ENCODE measurements at regions not wholly inside any gene's neighbourhood (a gene's known extent, or its start where the extent isn't known, plus 50 kb on each side); places are given as distances from the start of the nearest gene placed in this dataset.

GRCh38 chr4:111869339-111869738, 275.9 kb upstream of the FAM241A start:
- POLR2A ChIA-PET: no interaction called here
- Histone ChIP-seq H3K79me2 (ENCODE audit: control insufficient read depth, insufficient read depth, low read length) (no peaks in the 10 kb centered on the region), H3K9ac (replicated peaks; ENCODE audit: extremely low read depth, insufficient read depth, low read length) (no peak overlapping the region), H3K9me1 (replicated peaks; ENCODE audit: control insufficient read depth, extremely low read depth, insufficient read depth, low read length) (no peaks in the 10 kb centered on the region), H3K27me3 (ENCODE audit: control insufficient read depth in 2 of 2, insufficient read depth in 2 of 2, low read length in 2 of 2) (no peaks in the 10 kb centered on the region), H3K4me2 (ENCODE audit: insufficient read depth, low read length) (no peak overlapping the region), H4K20me1 (replicated peaks; ENCODE audit: control insufficient read depth, extremely low read depth, insufficient read depth, low read length) (no peaks in the 10 kb centered on the region), H3K27ac (ENCODE audit: insufficient read depth, low read depth, low read length) (no peak overlapping the region), H3K9me3 (replicated peaks; ENCODE audit: control insufficient read depth, insufficient read depth, low read length) (no peaks in the 10 kb centered on the region), H3K4me1 (ENCODE audit: control insufficient read depth, extremely low read depth, insufficient read depth, low read length) (no peaks in the 10 kb centered on the region), H3K4me3 (replicated peaks in 1 of 3; ENCODE audit: insufficient read depth in 1 of 3, low read depth in 1 of 3, low read length in 3 of 3) (no peak overlapping the region), H2AFZ (ENCODE audit: low read depth, low read length) (no peak overlapping the region), H3K36me3 (ENCODE audit: control insufficient read depth in 2 of 2, extremely low read depth in 1 of 2, insufficient read depth in 2 of 2, low read length in 2 of 2) (no peaks in the 10 kb centered on the region)
- DNase-seq (ENCODE audit: low read depth, low spot score) (no peak), FAIRE-seq (no peak)
- intact Hi-C loops (cut with micrococcal nuclease) (no loop called here), dilution Hi-C loops (cut with MboI; ENCODE audit: extremely low pct_ligation_motif_present, low sequenced_read_pairs) (no loop called here)
- CTCF ChIA-PET: interaction anchor here (1.4 kb wide), 1 partner anchor 15 kb away, joined by 11 read pairs; no protein-coding TSS in a partner anchor
- no peak for TF ChIP-seq FOS (IDR thresholded peaks at IDR 0.05; ENCODE audit: borderline replicate concordance, insufficient read depth, low read length)
- no peak for TF ChIP-seq EZH2 (IDR thresholded peaks at IDR 0.05; ENCODE audit: borderline replicate concordance, low read depth, low read length, severe bottlenecking)
- TF ChIP-seq GATA2 (IDR thresholded peaks at IDR 0.05; ENCODE audit: insufficient read depth, insufficient read length, low read depth, low read length): no peak
- TF ChIP-seq JUN (IDR thresholded peaks at IDR 0.05; ENCODE audit: borderline replicate concordance, insufficient read depth, insufficient read length, low read depth): no peak
- TF ChIP-seq MAX (IDR thresholded peaks at IDR 0.05; ENCODE audit: insufficient read depth, insufficient read length): no peak
- TF ChIP-seq CTCF (IDR thresholded peaks at IDR 0.05; ENCODE audit: extremely low read depth in 1 of 2, insufficient read depth in 1 of 2, low read depth in 1 of 2, low read length in 2 of 2): no peak
- no peak for TF ChIP-seq POLR2AphosphoS5 (IDR thresholded peaks at IDR 0.05; ENCODE audit: insufficient read depth, low read depth, low read length)
- TF ChIP-seq MYC (IDR thresholded peaks at IDR 0.05; ENCODE audit: low read depth, low read length): no peak
- no TSS peak for BruUV-seq (replicated peaks)

Measured in endothelial cell of umbilical vein (primary cell).